ACC112 (cell line): ENCODE measurements at regions not wholly inside any gene's neighbourhood (a gene's known extent, or its start where the extent isn't known, plus 50 kb on each side); places are given as distances from the start of the nearest gene placed in this dataset.

Experiments used
- H2AFZ ChIP-seq: fragments of 200-600 bp; sonication (generic); one replicate; pipeline ENCODE4 v1.6.0; 2017; ENCODE audit warnings: antibody characterized with exemption, low read length; ENCODE audit not compliant: unreplicated experiment
- H3K27ac ChIP-seq: fragments of 200-600 bp; sonication (generic); 2 replicates; pipeline ENCODE4 v1.5.1; 2014; ENCODE audit warnings: low read depth, mild to moderate bottlenecking, antibody characterized with exemption, low read length, moderate library complexity
- H3K27me3 ChIP-seq: fragments of 200-600 bp; sonication (generic); 2 replicates; pipeline ENCODE4 v1.6.1; 2014; ENCODE audit warnings: mild to moderate bottlenecking, antibody characterized with exemption, low read length, moderate library complexity, mixed read lengths; ENCODE audit not compliant: insufficient read depth
- H3K36me3 ChIP-seq: fragments of 200-600 bp; sonication (generic); 2 replicates; pipeline ENCODE4 v1.6.1; 2016; ENCODE audit warnings: mild to moderate bottlenecking, antibody characterized with exemption, low read length, moderate library complexity, mixed read lengths; ENCODE audit not compliant: insufficient read depth
- H3K4me1 ChIP-seq: fragments of 200-600 bp; sonication (generic); one replicate; pipeline ENCODE4 v1.6.1; 2016; ENCODE audit warnings: low read length, mixed read lengths; ENCODE audit not compliant: insufficient read depth, unreplicated experiment, control insufficient read depth
- H3K4me3 ChIP-seq: fragments of 200-600 bp; sonication (generic); 2 replicates; pipeline ENCODE4 v1.5.1; 2014; ENCODE audit warnings: mild to moderate bottlenecking, low read depth, low read length
- H3K79me2 ChIP-seq: fragments of 200-600 bp; sonication (generic); one replicate; pipeline ENCODE4 v1.6.0; 2016; ENCODE audit warnings: low read length; ENCODE audit not compliant: control insufficient read depth, unreplicated experiment, insufficient read depth

- H3K4me1 ChIP-seq = no peaks in the 10 kb centered on the region
- H3K27me3 ChIP-seq = peaks cover 13% of the 10 kb centered on the region; the same call in 1 of the 2 replicates
- H3K4me3 ChIP-seq = no peak overlapping the region
- no peaks in the 10 kb centered on the region for H3K36me3 ChIP-seq
- no peaks in the 10 kb centered on the region for H3K79me2 ChIP-seq
- no peak overlapping the region for H2AFZ ChIP-seq
- H3K27ac ChIP-seq = no peak overlapping the region
These were observed 216.1 kb downstream of the HHIPL2 start for GRCh38 chr1:222331765-222332164.

GRCh38 chr1:222331340-222331739 is 216.6 kb downstream of the HHIPL2 start:
- no peak overlapping the region for H3K4me3 ChIP-seq
- H3K27ac ChIP-seq = no peak overlapping the region
- H3K27me3 ChIP-seq = peaks cover 13% of the 10 kb centered on the region; the same call in 1 of the 2 replicates

GRCh38 chr1:222329493-222330045 is 218.3 kb downstream of the HHIPL2 start:
- peaks cover 13% of the 10 kb centered on the region; the same call in 1 of the 2 replicates for H3K27me3 ChIP-seq
- H3K36me3 ChIP-seq = no peaks in the 10 kb centered on the region
- H2AFZ ChIP-seq = no peak overlapping the region
- no peaks in the 10 kb centered on the region for H3K4me1 ChIP-seq
- no peak overlapping the region for H3K27ac ChIP-seq
- no peaks in the 10 kb centered on the region for H3K79me2 ChIP-seq
- no peak overlapping the region for H3K4me3 ChIP-seq

More at GRCh38 chr1:222331340-222331739, 216.6 kb downstream of the HHIPL2 start:
- H3K4me1 ChIP-seq = no peaks in the 10 kb centered on the region
- no peaks in the 10 kb centered on the region for H3K79me2 ChIP-seq
- no peaks in the 10 kb centered on the region for H3K36me3 ChIP-seq
- no peak overlapping the region for H2AFZ ChIP-seq

GRCh38 chr1:222326710-222327036 is 221.2 kb downstream of the HHIPL2 start:
- H3K36me3 ChIP-seq = no peaks in the 10 kb centered on the region
- H3K4me3 ChIP-seq = no peak overlapping the region
- no peak overlapping the region for H2AFZ ChIP-seq
- H3K4me1 ChIP-seq = no peaks in the 10 kb centered on the region
- no peak overlapping the region for H3K27ac ChIP-seq
- H3K27me3 ChIP-seq = peaks cover 9% of the 10 kb centered on the region; the same call in 1 of the 2 replicates
- H3K79me2 ChIP-seq = no peaks in the 10 kb centered on the region

- H3K36me3 ChIP-seq = no peaks in the 10 kb centered on the region
These were observed 221.7 kb downstream of the HHIPL2 start for GRCh38 chr1:222326006-222326709.

GRCh38 chr1:222325506-222325905 is 222.4 kb downstream of the HHIPL2 start:
- no peak overlapping the region for H2AFZ ChIP-seq
- H3K4me3 ChIP-seq = no peak overlapping the region
- no peak overlapping the region for H3K27ac ChIP-seq
- H3K4me1 ChIP-seq = no peaks in the 10 kb centered on the region
- no peaks in the 10 kb centered on the region for H3K36me3 ChIP-seq
- peaks cover 2% of the 10 kb centered on the region; the same call in 1 of the 2 replicates for H3K27me3 ChIP-seq
- no peaks in the 10 kb centered on the region for H3K79me2 ChIP-seq

More at GRCh38 chr1:222326006-222326709, 221.7 kb downstream of the HHIPL2 start:
- no peak overlapping the region for H3K4me3 ChIP-seq
- H3K27ac ChIP-seq = no peak overlapping the region
- H3K4me1 ChIP-seq = no peaks in the 10 kb centered on the region
- H3K27me3 ChIP-seq = peaks cover 3% of the 10 kb centered on the region; the same call in 1 of the 2 replicates
- H2AFZ ChIP-seq = no peak overlapping the region
- H3K79me2 ChIP-seq = no peaks in the 10 kb centered on the region

- no peaks in the 10 kb centered on the region for H3K27me3 ChIP-seq
- no peaks in the 10 kb centered on the region for H3K4me1 ChIP-seq
- H3K4me3 ChIP-seq = no peak overlapping the region
- no peaks in the 10 kb centered on the region for H3K79me2 ChIP-seq
- no peak overlapping the region for H3K27ac ChIP-seq
- H3K36me3 ChIP-seq = no peaks in the 10 kb centered on the region
- no peak overlapping the region for H2AFZ ChIP-seq
These were observed 233.1 kb downstream of the HHIPL2 start for GRCh38 chr1:222314839-222315238.

- Histone ChIP-seq H3K79me2 (no peaks in the 10 kb centered on the region), H3K27ac (no peak overlapping the region), H3K4me3 (no peak overlapping the region), H3K36me3 (no peaks in the 10 kb centered on the region), H3K4me1 (no peaks in the 10 kb centered on the region), H2AFZ (no peak overlapping the region), H3K27me3 (no peaks in the 10 kb centered on the region)
These were observed 237.1 kb downstream of the HHIPL2 start for GRCh38 chr1:222310836-222311235.

- no peaks in the 10 kb centered on the region for H3K79me2 ChIP-seq
- H3K27ac ChIP-seq = no peak overlapping the region
- H2AFZ ChIP-seq = no peak overlapping the region
- no peaks in the 10 kb centered on the region for H3K4me1 ChIP-seq
- no peaks in the 10 kb centered on the region for H3K36me3 ChIP-seq
- no peak overlapping the region for H3K4me3 ChIP-seq
- peaks cover 3% of the 10 kb centered on the region for H3K27me3 ChIP-seq
These were observed 240.3 kb downstream of the HHIPL2 start for GRCh38 chr1:222307621-222308020.

GRCh38 chr1:222306512-222306911 is 241.4 kb downstream of the HHIPL2 start:
- Histone ChIP-seq H3K4me1 (no peaks in the 10 kb centered on the region), H3K79me2 (no peaks in the 10 kb centered on the region), H3K27ac (no peak overlapping the region), H3K27me3 (peaks cover 3% of the 10 kb centered on the region), H2AFZ (no peak overlapping the region), H3K36me3 (no peaks in the 10 kb centered on the region), H3K4me3 (no peak overlapping the region)

- peaks cover 3% of the 10 kb centered on the region for H3K27me3 ChIP-seq
- no peaks in the 10 kb centered on the region for H3K79me2 ChIP-seq
- no peak overlapping the region for H3K4me3 ChIP-seq
- H3K36me3 ChIP-seq = no peaks in the 10 kb centered on the region
- no peaks in the 10 kb centered on the region for H3K4me1 ChIP-seq
- H2AFZ ChIP-seq = no peak overlapping the region
- no peak overlapping the region for H3K27ac ChIP-seq
These were observed 241.9 kb downstream of the HHIPL2 start for GRCh38 chr1:222306011-222306410.
